HG02852 (cell line): ENCODE measurements at regions not wholly inside any gene's neighbourhood (a gene's known extent, or its start where the extent isn't known, plus 50 kb on each side); places are given as distances from the start of the nearest gene placed in this dataset.

Source experiments
- ATAC-seq: cut with Tn5 transposase; IDR thresholded peaks from one replicate; pipeline ENCODE4 v1.9.1; 2021; ENCODE audit warnings: mild to moderate bottlenecking, moderate library complexity; ENCODE audit not compliant: unreplicated experiment

- ATAC-seq = no peak
Measured at GRCh38 chr13:40318366-40318765, 348.1 kb downstream of the FOXO1 start.

GRCh38 chr13:40319699-40320579 is 346.5 kb downstream of the FOXO1 start:
- ATAC-seq = no peak

GRCh38 chr13:40328091-40328490 is 338.4 kb downstream of the FOXO1 start:
- ATAC-seq = no peak

- no peak for ATAC-seq
Measured at GRCh38 chr13:40329781-40330485, 336.5 kb downstream of the FOXO1 start.

GRCh38 chr13:40330950-40331349 is 335.5 kb downstream of the FOXO1 start:
- ATAC-seq = no peak

GRCh38 chr13:40331802-40332201 is 334.6 kb downstream of the FOXO1 start:
- no peak for ATAC-seq

GRCh38 chr13:40333226-40333625 is 333.2 kb downstream of the FOXO1 start:
- ATAC-seq = no peak

- no peak for ATAC-seq
Measured at GRCh38 chr13:40334031-40334430, 332.4 kb downstream of the FOXO1 start.

GRCh38 chr13:40334616-40335015 is 331.8 kb downstream of the FOXO1 start:
- no peak for ATAC-seq

- ATAC-seq = no peak
Measured at GRCh38 chr13:40336228-40337221, 329.9 kb downstream of the FOXO1 start.

GRCh38 chr13:40337651-40338050 is 328.8 kb downstream of the FOXO1 start:
- no peak for ATAC-seq

GRCh38 chr13:40338217-40338616 is 328.2 kb downstream of the FOXO1 start:
- no peak for ATAC-seq

GRCh38 chr13:40340368-40341095 is 325.9 kb downstream of the FOXO1 start:
- no peak for ATAC-seq

GRCh38 chr13:40341096-40341471 is 325.4 kb downstream of the FOXO1 start:
- no peak for ATAC-seq

GRCh38 chr13:40341501-40341900 is 324.9 kb downstream of the FOXO1 start:
- no peak for ATAC-seq

GRCh38 chr13:40342461-40342860 is 324.0 kb downstream of the FOXO1 start:
- no peak for ATAC-seq

GRCh38 chr13:40342901-40343300 is 323.5 kb downstream of the FOXO1 start:
- ATAC-seq = no peak

- ATAC-seq = no peak
Measured at GRCh38 chr13:40343550-40344269, 322.7 kb downstream of the FOXO1 start.

- peak; percentile 59 for ATAC-seq
Measured at GRCh38 chr13:40344270-40345148, 321.9 kb downstream of the FOXO1 start.
